RWPE1 (cell line): ENCODE measurements at regions not wholly inside any gene's neighbourhood (a gene's known extent, or its start where the extent isn't known, plus 50 kb on each side); places are given as distances from the start of the nearest gene placed in this dataset.

Experiments used
- CTCF ChIA-PET: fragments of 350-600 bp; sonication (Branson Sonifier 250); formaldehyde crosslinking; extraction: SDS; loops from one replicate; lab custom pipeline; 2021; lab: Yijun Ruan, JAX
- POLR2A ChIA-PET: fragments of 400-600 bp; formaldehyde crosslinking; extraction: SDS; loops from one replicate; lab custom pipeline; 2020; ENCODE audit warnings: antibody characterized with exemption; ENCODE audit not compliant: low non-redundant PET; lab: Yijun Ruan, JAX
- DNase-seq: peaks from one replicate; pipeline ENCODE4 v3.0.0; 2012; ENCODE audit warnings: low spot score
- H3K27ac ChIP-seq: fragments of 450-650 bp; 2 replicates; pipeline ENCODE4 v1.5.1; 2017
- TF ChIP-seq, protein P1 (sequence below): fragments of 450-650 bp; conservative IDR thresholded peaks from 2 replicates; pipeline ENCODE4 v1.5.1; 2017; ENCODE audit warnings: low read depth, mild to moderate bottlenecking

GRCh38 chr6:104226790-104227446 is 632.8 kb downstream of the HACE1 start:
- CTCF ChIA-PET = no interaction called here
- POLR2A ChIA-PET = no interaction called here
- no peak for DNase-seq
- TF ChIP-seq, protein P1, sequence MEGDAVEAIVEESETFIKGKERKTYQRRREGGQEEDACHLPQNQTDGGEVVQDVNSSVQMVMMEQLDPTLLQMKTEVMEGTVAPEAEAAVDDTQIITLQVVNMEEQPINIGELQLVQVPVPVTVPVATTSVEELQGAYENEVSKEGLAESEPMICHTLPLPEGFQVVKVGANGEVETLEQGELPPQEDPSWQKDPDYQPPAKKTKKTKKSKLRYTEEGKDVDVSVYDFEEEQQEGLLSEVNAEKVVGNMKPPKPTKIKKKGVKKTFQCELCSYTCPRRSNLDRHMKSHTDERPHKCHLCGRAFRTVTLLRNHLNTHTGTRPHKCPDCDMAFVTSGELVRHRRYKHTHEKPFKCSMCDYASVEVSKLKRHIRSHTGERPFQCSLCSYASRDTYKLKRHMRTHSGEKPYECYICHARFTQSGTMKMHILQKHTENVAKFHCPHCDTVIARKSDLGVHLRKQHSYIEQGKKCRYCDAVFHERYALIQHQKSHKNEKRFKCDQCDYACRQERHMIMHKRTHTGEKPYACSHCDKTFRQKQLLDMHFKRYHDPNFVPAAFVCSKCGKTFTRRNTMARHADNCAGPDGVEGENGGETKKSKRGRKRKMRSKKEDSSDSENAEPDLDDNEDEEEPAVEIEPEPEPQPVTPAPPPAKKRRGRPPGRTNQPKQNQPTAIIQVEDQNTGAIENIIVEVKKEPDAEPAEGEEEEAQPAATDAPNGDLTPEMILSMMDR = no peak
- H3K27ac ChIP-seq = no peak overlapping the region

- no peak overlapping the region for H3K27ac ChIP-seq
- CTCF ChIA-PET = no interaction called here
- DNase-seq = no peak
- TF ChIP-seq, protein P1 = no peak
- POLR2A ChIA-PET = no interaction called here
These were observed 641.6 kb downstream of the HACE1 start for GRCh38 chr6:104218116-104218515.

GRCh38 chr6:104214901-104215300 is 644.8 kb downstream of the HACE1 start:
- TF ChIP-seq, protein P1 = no peak
- POLR2A ChIA-PET = no interaction called here
- no peak overlapping the region for H3K27ac ChIP-seq
- CTCF ChIA-PET = no interaction called here
- no peak for DNase-seq

- ChIA-PET CTCF (no interaction called here), POLR2A (no interaction called here)
- no peak for DNase-seq
- TF ChIP-seq, protein P1 = no peak
- no peak overlapping the region for H3K27ac ChIP-seq
These were observed 646.6 kb downstream of the HACE1 start for GRCh38 chr6:104212977-104213668.

DNA sequence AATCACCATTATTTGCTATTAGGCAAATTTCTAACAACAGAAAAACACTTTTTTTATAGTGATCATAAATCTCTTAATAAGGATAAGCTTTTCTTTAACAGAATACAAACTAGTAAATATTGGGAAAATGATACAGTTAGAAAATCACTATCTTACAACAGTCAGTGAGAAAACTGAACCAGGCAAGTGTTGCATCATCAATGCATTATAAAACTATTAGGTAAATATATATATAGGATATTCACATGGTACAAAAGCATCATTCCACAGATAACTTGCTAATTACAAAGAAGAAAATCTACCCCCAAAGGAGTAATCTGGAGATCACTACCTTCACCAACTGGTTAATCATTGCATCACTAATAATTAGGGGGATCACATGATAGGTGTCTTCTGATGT is 652.1 kb downstream of the HACE1 start:
- DNase-seq = no peak
- POLR2A ChIA-PET = no interaction called here
- CTCF ChIA-PET = no interaction called here
- no peak overlapping the region for H3K27ac ChIP-seq
- TF ChIP-seq, protein P1 = no peak

DNA sequence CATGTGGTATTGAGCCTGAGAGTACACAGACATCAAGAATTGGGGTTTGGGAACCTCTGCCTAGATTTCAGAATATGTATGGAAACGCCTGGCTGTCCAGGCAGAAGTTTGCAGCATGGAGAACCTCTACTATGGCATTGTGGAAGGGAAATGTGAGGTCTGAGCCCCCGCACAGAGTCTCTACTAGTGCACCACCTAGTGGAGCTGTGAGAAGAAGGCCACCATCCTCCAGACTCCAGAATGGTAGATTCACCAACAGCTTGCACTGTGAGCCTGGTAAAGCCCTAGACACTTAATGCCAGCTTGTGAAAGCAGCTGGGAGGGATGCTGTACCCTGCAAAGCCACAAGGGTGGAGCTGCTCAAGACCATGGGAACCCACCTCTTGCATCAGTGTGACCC is 658.2 kb downstream of the HACE1 start:
- H3K27ac ChIP-seq = no peak overlapping the region
- no peak for DNase-seq
- POLR2A ChIA-PET = no interaction called here
- TF ChIP-seq, protein P1 = no peak
- CTCF ChIA-PET = no interaction called here
